DMS53 treated with DMSO at 0.1 percent for 48 hours (cell line): ENCODE measurements at regions not wholly inside any gene's neighbourhood (a gene's known extent, or its start where the extent isn't known, plus 50 kb on each side); places are given as distances from the start of the nearest gene placed in this dataset.

ENCODE experiments used
- DNase-seq: peaks from one replicate; lab custom pipeline; 2025; ENCODE audit not compliant: unreplicated experiment; lab: John Stamatoyannopoulos, UW

DNA sequence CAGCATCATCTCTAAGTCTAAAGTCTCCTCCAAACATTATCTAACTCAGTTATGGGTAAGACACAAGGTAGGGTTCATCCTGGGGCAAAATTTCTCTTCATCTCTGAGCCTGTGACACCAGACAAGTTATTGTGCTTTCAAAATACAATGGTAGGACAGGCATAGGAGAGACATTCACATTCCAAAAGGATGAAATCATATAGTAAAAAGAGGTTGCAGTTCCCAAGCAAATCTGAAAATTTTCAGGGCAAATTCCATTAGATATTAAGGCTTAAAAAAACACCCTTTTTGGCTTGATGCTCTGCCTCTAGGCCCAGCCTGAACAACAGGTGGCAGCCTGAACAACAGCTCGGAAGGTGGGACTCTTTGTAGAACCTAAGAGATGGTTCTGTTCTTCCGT, 448.3 kb upstream of the SLIT2 start:
- DNase-seq, result no peak

DNA sequence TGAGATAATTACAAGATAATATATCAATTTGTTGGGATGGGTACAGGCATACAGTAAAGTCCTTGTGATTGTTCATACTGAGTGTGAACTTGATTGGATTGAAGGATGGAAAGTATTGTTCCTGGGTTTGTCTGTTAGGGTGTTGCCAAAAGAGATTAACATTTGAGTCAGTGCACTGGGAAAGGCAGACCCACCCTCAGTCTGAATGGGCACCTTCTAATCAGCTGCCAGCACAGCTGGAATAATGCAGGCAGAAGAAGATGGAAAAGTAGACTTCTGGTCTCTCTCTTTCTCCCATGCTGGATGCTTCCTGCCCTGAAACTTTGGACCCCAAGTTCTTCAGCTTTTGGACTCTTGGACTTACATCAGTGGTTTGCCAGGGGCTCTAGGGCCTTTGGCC, 457.9 kb upstream of the SLIT2 start:
- DNase-seq, result no peak

GRCh38 chr4:19791422-19792123, 460.1 kb upstream of the SLIT2 start:
- no peak for DNase-seq

GRCh38 chr4:19786616-19787015, 465.1 kb upstream of the SLIT2 start:
- no peak for DNase-seq

DNA sequence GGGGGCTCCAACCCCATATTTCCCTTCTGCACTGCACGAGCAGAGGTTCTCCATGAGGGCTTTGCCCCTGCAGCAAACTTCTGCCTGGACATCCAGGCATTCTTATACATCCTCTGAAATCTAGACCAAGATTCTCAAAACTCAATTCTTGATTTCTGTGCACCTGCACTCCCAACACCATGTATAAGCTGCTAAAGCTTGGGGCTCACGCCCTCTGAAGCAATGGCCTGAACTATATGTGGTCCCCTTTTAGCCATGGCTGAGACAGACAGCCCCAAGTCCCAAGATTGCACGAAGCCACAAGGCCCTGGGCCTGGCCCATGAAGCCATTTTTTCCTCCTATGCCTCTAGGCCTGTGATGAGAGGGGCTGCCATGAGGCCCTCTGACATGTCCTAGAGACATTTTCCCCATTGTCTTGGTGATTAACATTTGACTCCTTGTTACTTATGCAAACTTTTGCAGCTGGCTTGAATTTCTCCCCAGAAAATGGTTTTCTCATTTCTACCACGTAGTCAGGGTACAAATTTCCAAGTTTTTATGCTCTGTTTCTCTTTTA, 468.0 kb upstream of the SLIT2 start:
- no peak for DNase-seq

GRCh38 chr4:19780871-19781270, 470.8 kb upstream of the SLIT2 start:
- DNase-seq, result no peak

GRCh38 chr4:19776929-19777328, 474.8 kb upstream of the SLIT2 start:
- no peak for DNase-seq

DNA sequence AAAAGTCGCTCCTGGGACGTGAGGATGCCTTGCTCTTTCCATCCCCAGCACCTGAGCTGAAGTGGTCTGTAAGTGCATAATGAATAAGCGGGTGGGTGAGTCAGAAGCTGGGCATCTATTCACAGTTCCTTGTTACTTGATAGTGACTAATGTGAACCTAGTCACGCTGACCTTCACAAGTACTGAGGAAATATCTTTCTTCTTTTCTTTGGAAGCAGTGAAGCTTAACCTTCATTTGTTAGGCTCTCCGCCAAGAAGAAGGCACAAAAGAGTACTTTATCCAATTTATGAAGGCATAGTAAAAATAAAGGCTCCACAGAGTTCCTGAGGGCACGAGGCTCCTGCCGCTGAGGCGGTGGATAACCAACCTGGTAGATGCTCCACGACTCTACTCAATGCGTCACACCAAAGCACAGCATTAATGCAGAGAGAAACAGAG, 475.7 kb upstream of the SLIT2 start:
- peak; percentile 98 for DNase-seq

GRCh38 chr4:19774690-19775256, 476.9 kb upstream of the SLIT2 start:
- DNase-seq, result no peak

DNA sequence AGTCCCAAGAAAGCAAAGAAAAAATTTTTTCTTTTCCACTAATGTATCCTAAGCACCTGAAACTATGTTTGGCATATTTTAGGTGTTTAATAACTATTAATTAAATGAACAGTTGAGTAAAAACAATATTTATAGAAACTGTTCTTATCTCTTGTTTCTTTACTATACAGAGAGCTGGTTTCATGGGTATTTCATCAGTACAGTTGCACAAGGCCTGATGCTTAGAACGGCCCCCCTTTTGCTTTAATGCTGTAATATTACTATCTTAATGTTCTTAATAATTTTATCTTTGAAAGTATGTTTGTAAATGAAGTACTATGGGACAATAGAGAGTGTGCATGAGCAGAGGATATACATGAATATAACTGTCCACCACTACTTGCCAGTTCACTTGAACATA, 479.1 kb upstream of the SLIT2 start:
- no peak for DNase-seq

- no peak for DNase-seq
These were observed 495.0 kb upstream of the SLIT2 start for GRCh38 chr4:19756661-19757060.

DNA sequence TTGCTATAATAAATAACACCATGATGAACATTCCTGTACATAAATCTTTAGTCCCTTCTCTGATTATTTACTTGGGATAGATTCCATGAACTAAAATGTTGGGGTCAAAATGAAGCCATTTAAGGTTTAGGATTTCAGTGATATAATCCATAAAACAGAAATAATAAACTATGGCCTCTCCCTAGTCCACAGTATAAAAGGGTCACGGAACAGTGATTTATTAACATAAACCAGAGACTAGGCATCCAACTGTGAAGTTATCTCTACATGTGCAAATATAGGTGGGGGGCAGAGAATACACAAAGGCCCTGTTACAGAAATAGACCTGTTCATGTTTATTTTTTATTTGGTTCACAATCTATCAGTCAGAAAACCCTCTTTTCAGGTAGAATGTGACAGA, 499.1 kb upstream of the SLIT2 start:
- DNase-seq, result no peak

DNA sequence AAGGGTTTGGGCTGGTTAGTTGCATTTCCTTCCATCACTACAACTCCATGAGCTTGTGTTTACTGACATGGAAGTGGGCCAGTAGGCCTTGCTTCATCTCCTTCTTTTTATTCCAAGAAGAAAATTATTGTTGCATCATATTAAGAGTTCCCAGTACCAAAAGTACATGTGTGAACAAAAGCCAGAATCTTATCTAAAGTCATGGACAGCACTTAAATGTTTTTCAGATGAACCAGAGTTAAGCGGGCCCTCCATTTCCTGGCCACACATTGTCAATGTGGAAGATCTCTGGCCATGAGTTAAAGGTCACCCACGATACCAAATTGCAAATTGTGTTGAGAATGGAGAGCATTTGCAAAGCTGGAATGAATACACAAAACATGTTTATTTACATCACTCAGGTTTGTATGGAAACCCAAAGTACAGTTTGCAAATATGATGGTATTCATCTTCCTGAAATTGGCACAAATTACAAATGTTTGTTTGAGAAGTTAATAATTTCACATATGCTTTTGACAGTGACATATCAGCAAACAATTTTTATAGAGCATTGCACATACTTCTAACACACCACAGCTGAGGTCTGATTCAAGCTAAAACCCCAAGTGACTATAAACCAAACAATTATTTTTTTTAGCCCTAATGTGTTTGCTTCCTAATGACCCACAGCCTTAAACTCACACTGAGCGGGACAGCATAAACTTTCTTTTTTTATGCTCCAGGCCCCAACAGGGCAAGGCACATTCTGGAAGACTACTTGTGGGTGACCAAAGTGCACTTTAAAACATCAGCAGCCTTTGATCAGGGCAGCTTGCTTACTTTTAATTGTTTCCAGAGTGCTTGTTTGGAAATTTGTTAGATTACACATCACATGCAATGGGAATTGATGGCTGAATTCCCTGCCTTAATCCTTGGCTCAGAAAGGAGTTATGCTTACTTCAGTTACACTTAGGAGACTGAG, 502.9 kb upstream of the SLIT2 start:
- DNase-seq, result no peak

DNA sequence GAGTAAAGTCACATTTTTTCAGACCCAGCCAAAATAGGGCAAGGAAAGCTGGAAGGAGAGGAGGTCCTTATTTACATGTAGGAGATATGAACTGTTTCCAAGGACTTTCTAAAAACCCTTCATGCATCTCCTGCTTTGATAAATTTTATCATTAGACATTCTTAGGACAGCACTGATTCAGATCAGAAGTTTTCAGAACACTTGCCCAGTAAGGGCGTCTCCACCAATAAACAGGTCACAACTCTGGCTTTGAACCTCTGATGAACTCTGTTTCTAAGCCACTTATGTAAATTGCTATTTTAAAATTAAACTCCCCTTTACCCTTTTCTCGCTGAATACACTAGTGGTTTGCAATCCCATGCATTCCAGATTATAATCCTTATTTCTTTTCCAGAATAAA, 505.3 kb upstream of the SLIT2 start:
- DNase-seq, result no peak

- DNase-seq, result no peak
These were observed 508.5 kb upstream of the SLIT2 start for GRCh38 chr4:19743115-19743638.

- DNase-seq, result peak; percentile 96
These were observed 512.5 kb upstream of the SLIT2 start for GRCh38 chr4:19739101-19739651.

GRCh38 chr4:19736968-19737756, 514.5 kb upstream of the SLIT2 start:
- DNase-seq, result no peak

DNA sequence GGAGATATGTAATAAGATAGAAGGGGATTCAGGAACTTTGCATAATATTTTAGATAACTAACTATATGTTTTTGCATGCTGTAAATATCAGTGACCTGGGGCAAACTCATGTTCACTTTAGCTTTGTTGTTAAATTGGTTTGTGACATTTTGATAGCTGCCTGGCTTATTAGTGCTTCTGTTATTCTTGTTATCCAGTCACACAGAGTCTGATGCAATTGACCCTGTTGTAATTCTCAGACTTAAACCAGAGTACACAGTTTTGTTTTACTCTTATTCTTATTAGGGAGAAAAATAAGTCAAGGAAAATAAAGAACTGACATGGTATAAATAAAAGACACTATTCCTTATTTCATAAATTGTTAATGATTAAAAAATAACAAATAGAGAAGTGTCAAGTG, 516.7 kb upstream of the SLIT2 start:
- DNase-seq, result no peak

DNA sequence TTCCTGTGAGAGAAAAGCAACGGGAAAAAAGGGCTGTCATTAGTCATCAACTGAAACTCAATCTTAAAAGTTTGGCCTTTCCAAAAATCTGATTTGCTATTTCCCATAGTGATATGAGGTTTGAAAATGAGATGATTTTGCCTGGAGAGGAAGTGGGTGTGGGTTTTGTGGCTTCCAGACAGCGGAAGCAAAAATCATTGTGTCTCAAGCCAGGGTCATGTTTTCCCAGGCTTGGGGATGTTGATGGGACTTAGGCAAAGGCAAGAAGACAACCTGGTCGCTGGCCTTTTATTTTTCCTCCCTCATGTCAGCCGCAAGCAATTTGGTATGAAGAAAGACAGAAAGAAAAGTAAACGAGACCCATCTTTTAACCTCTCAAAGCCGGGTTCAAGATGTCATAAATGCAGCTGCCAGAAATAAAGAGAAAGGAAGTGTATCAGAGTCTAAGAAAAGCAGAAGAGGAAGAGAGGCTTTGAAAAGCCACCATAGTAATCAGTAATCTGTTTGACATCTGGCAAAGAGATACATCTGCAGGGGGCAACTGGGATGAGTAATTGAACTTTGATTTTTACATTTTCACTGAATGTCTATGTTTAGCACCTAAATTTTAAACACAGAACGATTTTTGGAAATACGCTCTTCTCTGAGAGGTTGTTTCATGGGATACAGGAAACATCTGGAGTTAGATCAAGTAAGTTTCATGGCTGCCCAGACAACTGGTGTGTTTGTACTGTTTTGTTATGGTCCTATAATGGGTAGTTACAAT, 521.6 kb upstream of the SLIT2 start:
- no peak for DNase-seq

DNA sequence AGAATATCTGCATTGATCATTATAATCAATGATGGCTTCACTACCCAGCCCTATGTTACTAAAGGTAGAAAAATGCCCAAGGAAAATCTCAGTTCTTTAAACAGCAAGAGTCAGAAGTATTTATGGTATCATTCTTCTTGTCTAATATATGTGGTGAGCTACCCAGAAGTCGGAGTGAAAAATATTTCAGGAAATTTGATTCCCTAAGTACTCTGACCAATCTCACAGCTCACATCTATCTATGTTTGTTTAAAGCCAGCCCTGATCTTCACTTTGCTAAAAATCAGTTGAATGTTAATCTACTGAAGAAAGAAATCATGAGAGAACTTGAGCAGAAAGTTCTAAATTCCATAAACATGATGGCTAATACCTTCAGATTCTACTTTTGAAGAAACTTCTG, 522.9 kb upstream of the SLIT2 start:
- DNase-seq, result no peak
